A673 (cell line): ENCODE measurements at regions not wholly inside any gene's neighbourhood (a gene's known extent, or its start where the extent isn't known, plus 50 kb on each side); places are given as distances from the start of the nearest gene placed in this dataset.

ENCODE experiments used
- CTCF ChIP-seq: fragments of 300-800, 200-600 bp; sonication (generic); conservative IDR thresholded peaks from 2 replicates; pipeline ENCODE4 v1.5.1; 2017; ENCODE audit warnings: low read depth, mild to moderate bottlenecking, antibody characterized with exemption, low read length, moderate library complexity, mixed read lengths
- EZH2 ChIP-seq: fragments of 200-600 bp; sonication (generic); IDR thresholded peaks from 2 replicates; pipeline ENCODE4 v1.6.1; 2017; ENCODE audit warnings: borderline replicate concordance, low read depth, mild to moderate bottlenecking, mixed read lengths, antibody characterized with exemption, low read length; ENCODE audit not compliant: poor library complexity, severe bottlenecking

- TF ChIP-seq CTCF (no peak), EZH2 (no peak)
Measured at GRCh38 chr1:212228591-212229119, 56.6 kb upstream of the PPP2R5A start.
